Left kidney (tissue), 1 donor: ENCODE measurements at regions not wholly inside any gene's neighbourhood (a gene's known extent, or its start where the extent isn't known, plus 50 kb on each side); places are given as distances from the start of the nearest gene placed in this dataset.
"Not testable (repeated sequence)": the region's sequence is repeated elsewhere in the genome, so short reads cannot be mapped to it uniquely, and the experiment has no call there.

Experiments
- DNase-seq: peaks from one replicate; pipeline ENCODE4 v3.0.0-alpha.2; 2013

DNA sequence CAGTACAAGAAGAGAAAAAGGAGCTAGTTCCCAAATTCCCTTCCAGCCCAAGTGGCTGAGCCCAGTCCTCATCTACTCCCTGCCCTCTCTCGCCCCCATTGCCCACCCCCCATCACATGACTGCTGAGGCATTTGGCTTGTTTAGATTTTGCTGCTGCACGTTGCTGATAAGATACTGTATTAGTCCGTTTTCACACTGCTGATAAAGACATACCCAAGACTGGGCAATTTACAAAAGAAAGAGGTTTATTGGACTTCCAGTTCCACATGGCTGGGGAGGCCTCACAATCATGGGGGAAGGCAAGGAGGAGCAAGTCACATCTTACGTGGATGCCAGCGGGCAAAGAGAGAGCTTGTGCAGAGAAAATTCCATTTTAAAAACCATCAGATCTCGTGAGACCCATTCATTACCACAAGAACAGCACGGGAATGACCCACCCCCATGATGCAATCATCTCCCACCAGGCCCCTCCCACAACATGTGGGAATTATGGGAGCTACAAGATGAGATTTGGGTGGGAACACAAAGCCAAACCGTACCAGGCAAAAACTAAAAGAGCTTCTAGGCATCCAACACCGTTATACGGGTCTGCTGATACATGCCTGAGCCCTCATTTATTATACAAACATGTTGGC is 243.4 kb downstream of the NUAK1 start:
- not testable (repeated sequence) for DNase-seq

DNA sequence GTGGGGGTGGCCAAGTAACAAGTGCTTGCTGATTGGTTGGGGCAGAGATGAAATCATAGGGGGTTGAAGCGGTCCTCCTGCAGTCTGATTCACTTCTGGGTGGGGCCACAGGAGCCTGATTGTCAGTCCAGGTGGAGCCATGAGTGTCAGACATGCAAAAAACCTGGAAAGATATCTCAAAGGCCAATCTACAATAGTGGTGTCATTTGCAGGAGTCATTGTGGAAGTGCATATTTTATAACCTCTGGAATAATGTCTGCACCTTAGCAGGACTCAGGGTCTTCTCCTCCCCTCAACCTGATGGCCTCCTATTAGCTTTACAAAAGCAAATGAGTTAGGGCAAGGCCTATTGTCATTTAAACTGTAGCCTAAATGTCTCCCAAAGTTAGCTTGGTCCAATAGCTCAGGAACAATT is 241.4 kb downstream of the NUAK1 start:
- DNase-seq, result no peak

DNA sequence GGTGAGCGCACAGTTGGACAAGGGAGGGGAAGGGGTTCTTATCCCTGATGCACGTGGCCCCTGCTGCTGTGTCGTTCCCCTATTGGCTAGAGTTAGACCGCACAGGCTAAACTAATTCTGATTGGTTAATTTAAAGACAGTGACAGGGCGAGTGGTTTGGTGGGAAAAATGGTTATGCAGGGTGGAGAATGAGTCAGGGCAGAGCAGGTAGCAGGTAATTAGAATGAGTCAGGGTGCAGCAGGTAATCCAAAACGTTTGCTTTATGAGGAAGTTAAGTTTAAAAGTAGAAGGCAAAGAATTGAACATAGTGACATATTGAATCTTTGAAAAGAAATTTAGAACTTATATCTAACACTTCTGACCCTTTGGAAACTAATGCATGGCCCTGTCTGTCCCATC is 240.5 kb downstream of the NUAK1 start:
- not testable (repeated sequence) for DNase-seq

DNA sequence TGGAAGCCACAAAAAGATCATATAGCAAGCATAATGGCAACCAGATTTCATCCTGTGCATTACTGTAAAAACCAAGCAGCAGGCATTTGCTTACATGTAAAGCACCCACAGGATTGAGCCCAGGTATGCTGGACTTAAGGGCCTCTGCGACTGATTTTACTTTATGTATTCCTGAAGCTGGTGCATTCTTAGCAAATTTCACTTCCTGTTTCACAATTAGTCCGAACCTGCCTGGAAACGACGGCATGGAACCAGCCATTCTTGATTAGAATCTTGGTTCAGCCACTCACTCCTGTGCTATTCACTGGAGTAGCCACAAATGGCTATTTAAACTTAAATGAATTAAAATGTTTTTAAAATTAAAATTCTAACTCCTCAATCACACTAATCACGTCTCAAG is 239.2 kb downstream of the NUAK1 start:
- no peak for DNase-seq

DNA sequence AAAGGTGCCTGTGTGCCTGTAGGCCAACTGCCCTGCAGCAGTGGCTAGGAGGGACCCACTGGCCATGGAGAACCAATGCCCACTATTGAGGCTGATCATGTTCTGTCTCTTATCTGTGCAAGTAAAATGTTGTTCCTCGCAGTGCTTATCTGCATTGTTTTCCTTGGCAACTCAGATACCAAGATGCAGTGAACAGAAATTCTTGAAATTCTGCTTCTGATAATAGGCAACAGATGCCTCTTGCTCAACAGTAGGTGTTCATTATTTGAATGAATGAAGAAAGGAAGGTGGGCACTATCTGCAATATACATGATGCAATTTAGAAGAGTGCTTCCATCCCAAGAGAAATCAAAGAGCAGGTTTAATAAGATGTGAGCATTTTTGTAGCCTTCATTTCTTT is 232.2 kb downstream of the NUAK1 start:
- DNase-seq, result no peak

DNA sequence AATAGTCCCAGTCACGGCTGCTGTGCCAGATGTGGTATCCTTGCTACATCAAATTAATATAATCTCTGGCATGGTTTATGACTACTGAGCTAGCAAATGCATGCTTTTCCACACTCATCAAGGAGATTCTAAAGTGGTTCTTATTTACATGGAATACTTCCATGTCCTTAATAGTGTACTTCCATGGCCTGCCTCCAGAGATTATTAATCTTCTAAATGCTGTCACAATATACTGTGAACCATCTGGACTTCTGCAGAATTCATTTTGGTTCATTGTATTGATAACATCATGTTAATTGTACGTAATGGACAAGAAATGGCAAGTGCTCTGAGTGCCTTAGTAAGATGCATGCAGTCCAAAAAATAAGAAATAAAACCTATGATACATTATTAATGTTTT is 230.8 kb downstream of the NUAK1 start:
- no peak for DNase-seq

DNA sequence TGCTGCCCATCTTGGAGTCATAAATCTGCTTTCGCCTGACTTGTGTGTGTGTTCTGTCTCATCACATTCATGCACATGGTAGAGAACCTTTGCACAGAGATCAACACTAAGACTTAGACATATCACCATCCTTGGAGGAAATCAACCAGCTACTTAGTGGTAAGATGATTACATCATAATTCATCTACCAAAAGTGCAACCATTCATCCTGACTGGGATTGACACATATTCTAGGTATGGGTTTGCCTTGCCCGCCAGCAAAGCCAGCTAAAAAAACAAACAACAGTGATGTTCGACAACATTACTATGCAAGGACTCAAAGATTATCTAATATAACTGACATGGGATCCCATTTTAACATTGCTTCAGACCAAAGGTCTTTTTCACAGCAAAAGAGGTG is 228.7 kb downstream of the NUAK1 start:
- no peak for DNase-seq

DNA sequence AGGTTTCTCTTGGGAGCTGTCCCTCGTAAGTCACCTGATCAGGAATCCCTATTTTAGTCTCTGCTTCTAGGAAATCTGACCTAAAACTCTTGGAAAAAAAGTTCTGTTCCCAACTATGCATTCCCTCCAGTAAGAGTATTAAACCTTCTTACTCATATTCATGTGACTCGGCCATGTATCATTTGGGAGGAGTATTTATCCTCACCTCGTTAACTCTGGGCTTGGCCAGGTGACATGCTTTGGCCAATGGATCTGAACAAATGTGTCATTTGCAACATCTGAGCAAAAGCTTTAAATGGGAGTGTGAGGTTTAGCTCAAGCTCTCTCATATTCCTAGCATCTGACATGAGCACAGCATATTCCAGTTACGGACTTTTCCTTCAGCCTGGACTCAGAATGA is 226.8 kb downstream of the NUAK1 start:
- no peak for DNase-seq

DNA sequence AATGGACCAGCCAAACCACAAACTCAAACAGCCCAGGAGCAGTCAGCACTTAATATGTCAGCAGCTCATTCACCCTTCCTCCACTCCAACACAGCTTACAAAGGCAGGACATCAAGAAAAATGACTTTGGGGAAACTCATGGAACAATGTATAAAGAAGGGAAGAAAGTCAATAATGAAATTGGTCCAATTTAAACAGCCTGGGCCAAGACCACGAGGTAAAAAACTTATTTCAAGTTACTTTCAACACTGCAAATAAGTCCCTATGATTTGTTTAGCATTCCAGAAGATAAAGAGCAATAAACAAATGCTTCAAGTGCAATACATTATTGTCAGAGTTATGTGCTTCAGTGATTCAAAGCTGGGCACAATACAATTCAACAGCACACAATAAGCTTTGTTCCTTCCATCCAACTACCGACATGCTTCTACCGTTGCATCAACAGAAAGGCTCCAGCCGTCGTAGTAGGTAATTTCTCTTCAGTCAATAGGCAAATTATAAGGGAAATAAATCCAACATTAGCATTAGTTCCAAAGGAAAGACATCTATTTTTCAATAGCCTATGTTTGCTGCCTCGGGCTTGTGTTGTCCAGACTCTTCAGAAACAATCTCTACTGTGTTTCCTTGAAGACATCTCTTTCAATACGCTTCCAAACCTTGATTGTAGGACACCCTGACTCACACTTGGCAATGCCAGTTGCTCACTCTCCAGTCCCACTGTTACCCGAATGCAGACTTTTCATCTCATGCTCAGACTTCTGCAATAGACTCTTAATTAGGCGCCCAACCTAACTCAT is 225.7 kb downstream of the NUAK1 start:
- no peak for DNase-seq

DNA sequence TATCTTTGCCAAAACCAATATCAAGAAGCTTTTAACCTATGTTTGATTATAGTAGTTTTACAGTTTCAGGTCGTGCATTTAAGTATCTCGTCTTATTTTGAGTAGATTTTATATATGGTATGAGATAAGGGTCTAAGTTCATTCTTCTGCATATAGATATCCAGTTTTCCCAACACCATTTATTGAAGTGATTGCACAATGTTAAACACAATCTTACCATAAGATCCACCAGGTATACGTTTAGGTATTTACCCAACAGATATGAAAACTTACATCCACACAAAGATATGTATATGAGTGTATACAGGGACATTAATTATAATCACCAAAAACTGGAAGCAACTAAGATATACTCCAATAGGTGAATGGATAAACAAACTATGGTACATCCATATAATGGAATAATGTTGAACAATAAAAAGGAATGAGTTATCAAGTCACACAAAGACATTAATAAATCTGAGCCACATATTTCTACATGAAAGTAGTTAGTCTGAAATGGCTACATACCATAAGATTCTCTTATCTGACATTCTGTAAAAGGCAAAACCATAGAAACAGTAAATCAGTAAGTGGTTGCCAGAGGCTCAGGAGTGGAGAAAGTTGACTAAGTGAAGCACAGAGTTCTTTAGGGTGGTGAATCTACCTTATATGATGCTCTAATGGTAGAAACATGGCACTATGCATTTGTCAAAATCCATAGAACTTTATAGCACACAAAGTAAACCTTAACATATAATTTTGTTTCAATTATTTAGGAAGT is 222.6 kb downstream of the NUAK1 start:
- no peak for DNase-seq

DNA sequence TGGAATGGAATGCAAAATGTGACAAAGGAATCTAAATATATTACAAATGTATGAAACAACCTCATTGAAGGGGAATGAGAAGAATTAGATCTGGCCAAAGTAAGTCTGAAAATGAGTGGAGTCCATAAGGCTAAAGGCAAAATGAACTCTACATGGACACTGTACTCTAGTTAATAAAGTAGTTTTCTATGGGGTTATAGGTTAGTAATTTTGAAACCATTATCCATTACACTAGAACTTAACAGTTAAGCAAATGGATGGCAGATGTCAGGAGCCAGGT is 222.1 kb downstream of the NUAK1 start:
- DNase-seq, result no peak

DNA sequence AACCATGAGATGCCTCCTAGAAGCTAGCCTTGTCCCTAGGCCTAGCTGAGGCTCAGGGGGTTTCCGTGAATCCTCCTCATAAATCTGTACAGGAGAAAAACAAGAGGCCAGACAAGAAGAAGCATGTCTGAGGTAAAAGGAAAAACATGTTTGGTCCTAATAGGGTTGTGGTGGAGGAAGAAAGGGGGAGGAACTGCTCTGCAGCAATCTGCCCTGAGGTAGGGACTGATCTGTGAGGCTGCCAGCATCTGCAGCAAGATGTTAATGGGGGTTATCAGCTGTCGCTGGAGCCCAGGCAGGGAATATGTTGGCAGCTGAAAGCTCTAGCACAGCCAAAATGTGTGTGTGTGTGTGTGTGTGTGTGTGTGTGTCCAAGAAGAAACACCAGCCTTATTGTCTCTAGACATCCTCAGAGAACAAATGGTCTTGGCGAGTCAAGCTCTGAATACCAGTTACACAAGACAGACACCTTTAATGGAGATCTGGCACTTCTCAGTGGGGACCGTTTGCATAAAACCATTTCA is 218.5 kb downstream of the NUAK1 start:
- no peak for DNase-seq

DNA sequence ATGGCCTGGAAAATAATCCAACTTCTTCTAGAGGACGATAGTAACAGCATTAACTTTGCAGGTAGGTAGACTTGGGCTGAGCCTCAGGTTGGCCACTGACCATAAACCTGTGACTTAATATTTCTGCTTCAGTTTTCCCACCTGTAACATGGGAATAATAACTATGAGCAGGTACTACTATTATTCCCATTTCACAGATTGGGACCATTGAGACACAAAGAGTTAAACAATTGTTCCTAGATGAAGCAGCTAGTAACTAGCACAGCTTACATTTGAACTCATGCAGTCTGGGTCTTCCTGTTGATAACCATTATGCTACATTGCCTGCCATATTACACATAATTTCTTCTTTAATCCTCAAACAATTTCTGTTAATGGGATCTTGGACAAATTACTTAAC is 217.7 kb downstream of the NUAK1 start:
- no peak for DNase-seq

DNA sequence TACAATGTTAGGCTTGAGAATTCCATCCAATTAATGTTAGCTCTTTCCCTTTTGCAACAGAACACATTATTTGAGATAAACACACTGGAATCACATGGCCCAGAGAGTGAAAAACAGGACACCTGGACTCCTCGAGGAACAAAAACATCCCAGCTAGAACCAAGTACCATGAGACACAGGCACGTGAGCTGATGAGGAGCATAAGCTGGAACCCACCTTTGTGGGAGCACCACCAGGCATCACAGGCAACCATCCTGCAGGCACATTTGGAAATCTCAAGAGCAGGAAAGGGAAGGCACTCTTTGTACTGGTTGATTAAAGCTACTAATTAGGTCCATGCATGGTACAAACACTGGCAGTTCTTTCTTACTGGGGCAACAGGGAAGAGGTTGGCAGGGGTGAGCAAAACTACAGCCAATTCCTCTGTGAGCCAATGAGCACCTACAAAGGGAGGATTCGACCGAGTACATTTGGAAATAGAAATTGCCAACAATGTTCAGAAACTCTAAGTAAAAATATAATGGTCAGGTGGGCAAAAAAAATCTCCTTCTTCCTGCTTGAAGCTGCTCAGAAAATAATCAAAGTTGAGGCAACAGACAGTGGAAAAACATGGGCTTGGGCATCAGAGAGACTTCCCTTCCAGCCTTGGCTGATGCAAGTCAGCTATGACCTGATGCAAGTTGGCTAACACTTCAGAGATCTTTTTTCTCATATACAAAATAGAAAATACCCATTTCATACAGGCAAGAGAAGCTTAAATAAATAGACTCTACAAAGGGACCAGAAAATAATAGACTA is 216.7 kb downstream of the NUAK1 start:
- DNase-seq, result no peak

DNA sequence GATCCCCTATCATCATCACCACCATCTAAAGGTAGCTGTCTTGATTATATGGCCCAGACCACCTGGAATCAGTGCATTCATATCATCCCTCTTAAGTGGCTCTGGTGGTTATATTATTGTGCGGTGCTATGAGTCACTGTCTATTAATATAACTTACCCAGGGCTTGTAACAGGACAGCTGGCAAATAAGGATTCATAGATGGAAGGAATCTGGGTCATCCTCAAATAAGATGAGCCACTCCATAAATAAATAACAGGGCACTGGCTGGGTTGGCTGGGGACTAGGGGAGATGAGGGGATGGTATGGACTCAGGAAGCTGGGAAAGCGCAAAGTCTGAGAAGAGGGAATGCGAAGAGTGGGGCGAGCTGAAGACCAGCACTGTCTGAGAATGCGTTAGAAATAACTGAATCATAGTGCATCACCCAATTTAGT is 216.1 kb downstream of the NUAK1 start:
- DNase-seq, result no peak

DNA sequence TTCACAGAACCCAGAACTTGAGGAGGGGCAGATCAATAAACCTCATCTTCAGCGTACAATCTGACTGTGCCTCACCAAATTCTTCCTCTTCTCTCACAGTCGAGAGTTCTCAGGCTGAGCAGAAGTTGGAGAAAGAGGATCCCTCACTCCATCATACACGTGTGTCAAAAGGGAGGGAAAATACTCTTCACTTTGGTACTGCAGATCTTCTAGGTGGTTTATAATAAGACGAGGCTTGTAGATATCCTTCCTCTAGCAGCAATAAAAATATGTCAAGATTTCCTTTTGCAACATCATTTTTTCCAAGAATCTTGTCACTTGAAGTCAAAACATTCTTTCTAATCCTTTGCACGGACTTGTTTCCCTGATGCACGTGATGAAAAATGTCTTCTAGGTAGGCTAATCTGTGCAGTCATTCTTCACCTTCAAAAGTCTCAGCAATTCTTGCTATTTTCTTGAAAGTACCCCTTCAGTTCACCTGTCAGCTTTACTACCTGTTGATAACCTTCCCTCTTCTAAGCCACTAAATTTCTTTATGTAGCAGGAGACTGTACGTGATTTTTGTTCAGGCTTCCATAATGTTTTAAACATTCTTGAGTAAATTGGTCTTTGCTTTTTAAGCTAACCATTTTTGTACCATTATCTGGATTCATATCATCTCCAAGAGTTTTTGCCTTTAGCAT is 214.1 kb downstream of the NUAK1 start:
- DNase-seq, result no peak

DNA sequence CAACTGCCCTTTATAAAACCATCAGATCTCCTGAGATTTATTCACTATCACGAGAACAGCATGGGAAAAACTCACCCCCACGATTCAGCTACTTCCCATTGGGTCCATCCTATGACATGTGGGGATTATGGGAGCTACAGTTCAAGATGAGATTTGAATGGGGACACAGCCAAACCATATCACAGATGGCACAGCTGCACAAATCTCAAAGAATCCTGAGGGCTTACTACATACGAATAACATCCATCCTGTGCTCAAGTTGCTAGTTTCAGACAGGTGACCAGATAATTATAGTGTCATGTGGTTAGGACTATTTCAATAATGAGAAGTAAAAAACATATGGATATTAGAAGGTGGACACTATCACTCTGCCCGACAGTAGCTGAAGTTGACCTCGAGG is 211.2 kb downstream of the NUAK1 start:
- DNase-seq, result no peak

DNA sequence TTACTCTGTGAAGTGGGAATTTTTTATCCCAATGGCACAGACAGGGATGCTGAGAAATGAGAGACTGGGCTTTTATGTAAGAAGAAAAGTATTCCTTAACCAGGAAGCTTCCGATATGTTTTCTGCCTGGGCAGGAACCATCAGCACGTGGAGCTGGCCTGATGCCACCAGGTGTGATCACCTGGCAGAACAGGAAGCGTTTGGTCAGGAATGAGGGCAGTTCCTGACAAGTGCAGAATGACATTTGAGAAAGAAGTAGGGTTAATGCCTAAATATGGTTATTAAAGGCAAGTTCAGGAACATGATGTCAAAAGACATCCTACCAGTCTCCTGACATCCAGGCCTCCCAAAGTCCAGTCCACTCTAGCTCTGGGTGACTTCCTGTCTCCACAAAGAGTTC is 210.3 kb downstream of the NUAK1 start:
- DNase-seq, result no peak

DNA sequence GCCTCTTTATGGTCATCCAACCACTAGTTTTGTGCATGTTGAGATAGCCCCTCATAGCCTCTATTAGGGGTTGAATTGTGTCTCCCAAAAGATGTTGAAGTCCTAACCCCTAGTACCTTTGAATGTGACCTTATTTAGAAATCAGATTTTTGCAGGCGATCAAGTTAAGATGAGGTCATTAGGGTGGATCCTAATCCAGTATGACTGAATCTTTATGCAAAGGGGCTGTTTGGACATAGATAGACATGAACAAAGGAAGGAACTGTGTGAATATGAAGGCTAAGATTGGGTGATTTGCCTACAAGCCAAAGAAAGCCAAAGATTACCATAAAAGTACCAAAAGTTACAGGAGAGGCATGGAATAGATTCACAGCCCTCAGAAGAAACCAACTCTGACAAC is 209.6 kb downstream of the NUAK1 start:
- DNase-seq, result no peak

DNA sequence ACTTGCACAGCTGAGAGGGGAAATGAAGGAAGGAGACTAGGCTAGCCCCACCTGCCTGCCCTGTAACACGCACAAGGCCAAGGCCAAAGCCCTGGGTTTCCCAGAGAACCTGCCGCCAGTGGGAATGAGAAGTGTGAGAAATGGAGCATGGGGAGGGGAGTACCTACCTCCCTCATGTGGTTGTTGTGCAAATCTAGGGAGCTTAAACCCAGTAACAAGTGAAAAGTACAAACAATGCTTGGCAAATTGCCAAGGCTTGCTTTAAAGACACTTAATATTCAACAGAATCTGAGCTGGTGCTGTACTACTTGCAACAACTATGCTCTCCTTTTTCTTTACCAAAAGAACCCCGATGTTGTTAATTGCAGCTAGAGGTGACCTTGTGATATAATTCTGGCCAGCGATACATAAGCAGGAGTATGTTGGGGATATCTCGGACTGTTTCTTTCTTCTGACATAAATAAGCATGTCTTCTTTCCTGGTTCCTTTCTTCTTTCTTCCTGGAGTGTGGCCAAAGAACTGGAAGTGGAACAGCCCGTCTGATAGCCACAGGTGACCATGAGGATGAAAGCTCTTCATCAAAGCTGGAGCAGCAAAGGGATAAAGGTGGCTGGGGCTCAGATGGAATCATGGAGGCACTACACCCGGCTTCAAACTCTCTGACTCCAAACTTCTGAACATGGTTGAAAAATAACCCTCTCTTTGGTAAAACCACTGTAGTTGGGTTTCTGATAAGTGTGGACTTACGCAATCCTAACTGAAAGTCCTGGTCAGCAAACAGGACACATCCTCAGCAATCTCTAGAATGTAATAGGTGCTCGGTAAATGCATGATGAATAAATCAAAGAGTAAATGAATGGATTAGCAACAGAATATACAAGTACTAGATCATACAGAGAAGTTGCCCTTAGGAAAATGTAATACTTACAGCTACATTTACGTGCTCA is 207.9 kb downstream of the NUAK1 start:
- no peak for DNase-seq
